Ishikawa (cell line): ENCODE measurements at regions not wholly inside any gene's neighbourhood (a gene's known extent, or its start where the extent isn't known, plus 50 kb on each side); places are given as distances from the start of the nearest gene placed in this dataset.

Experiments used
- CEBPB ChIP-seq: IDR thresholded peaks from 2 replicates; pipeline ENCODE4 v1.6.1; 2012
- EP300 ChIP-seq: IDR thresholded peaks from 2 replicates; pipeline ENCODE4 v1.6.1; 2012; ENCODE audit warnings: borderline replicate concordance
- NFIC ChIP-seq: IDR thresholded peaks from 2 replicates; pipeline ENCODE4 v1.6.1; 2012
- RAD21 ChIP-seq: IDR thresholded peaks from 2 replicates; pipeline ENCODE4 v1.6.1; 2012; ENCODE audit warnings: low read depth
- TAF1 ChIP-seq: IDR thresholded peaks from 2 replicates; pipeline ENCODE4 v1.6.1; 2012; ENCODE audit warnings: low read depth, mild to moderate bottlenecking
- TCF12 ChIP-seq: IDR thresholded peaks from 2 replicates; pipeline ENCODE4 v1.6.1; 2012; ENCODE audit warnings: low read depth
- TEAD4 ChIP-seq: IDR thresholded peaks from 2 replicates; pipeline ENCODE4 v1.6.1; 2012
- YY1 ChIP-seq: IDR thresholded peaks from 2 replicates; pipeline ENCODE4 v1.6.1; 2012; ENCODE audit warnings: low read depth
- ZBTB7A ChIP-seq: IDR thresholded peaks from 2 replicates; pipeline ENCODE4 v1.6.1; 2012; ENCODE audit warnings: low read depth
- TF ChIP-seq, protein P1 (sequence below): IDR thresholded peaks from 2 replicates; pipeline ENCODE4 v1.6.1; 2012; ENCODE audit warnings: low read depth, mild to moderate bottlenecking

DNA sequence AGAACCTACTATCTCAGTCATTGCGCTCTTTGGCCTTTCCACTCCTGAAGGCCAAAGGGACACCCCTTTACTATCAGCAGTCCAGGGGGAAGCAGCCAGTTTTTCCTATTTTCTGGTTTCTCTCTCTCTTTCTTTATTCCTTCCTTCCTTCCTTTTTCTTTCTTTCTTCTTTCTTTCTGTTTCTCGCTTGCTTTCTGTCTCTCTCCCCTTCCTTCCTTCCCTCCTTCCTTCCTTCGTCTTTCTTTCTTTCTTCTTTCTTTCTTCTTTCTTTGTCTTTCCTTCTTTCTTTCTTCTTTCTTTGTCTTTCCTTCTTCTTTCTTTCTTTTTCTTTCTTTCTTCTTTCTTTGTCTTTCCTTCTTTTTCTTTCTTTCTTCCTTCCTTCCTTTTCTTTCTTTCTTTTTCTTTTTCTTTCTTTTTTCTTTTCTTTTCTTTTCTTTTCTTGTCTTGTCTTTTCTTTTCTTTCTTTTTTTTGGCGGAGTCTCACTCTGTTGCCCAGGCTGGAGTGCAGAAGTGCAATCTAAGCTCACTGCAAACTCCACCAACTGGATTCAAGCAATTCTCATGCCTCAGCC lies 64.9 kb upstream of the OTX2 start:
- TF ChIP-seq, protein P1, sequence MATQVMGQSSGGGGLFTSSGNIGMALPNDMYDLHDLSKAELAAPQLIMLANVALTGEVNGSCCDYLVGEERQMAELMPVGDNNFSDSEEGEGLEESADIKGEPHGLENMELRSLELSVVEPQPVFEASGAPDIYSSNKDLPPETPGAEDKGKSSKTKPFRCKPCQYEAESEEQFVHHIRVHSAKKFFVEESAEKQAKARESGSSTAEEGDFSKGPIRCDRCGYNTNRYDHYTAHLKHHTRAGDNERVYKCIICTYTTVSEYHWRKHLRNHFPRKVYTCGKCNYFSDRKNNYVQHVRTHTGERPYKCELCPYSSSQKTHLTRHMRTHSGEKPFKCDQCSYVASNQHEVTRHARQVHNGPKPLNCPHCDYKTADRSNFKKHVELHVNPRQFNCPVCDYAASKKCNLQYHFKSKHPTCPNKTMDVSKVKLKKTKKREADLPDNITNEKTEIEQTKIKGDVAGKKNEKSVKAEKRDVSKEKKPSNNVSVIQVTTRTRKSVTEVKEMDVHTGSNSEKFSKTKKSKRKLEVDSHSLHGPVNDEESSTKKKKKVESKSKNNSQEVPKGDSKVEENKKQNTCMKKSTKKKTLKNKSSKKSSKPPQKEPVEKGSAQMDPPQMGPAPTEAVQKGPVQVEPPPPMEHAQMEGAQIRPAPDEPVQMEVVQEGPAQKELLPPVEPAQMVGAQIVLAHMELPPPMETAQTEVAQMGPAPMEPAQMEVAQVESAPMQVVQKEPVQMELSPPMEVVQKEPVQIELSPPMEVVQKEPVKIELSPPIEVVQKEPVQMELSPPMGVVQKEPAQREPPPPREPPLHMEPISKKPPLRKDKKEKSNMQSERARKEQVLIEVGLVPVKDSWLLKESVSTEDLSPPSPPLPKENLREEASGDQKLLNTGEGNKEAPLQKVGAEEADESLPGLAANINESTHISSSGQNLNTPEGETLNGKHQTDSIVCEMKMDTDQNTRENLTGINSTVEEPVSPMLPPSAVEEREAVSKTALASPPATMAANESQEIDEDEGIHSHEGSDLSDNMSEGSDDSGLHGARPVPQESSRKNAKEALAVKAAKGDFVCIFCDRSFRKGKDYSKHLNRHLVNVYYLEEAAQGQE, result no peak
- no peak for TF ChIP-seq CEBPB
- TF ChIP-seq EP300, result no peak
- TF ChIP-seq NFIC, result no peak
- TF ChIP-seq ZBTB7A, result no peak
- no peak for TF ChIP-seq TAF1
- no peak for TF ChIP-seq TEAD4
- no peak for TF ChIP-seq RAD21
- no peak for TF ChIP-seq YY1
- TF ChIP-seq TCF12, result no peak
